Hepatocyte (in vitro differentiated cells): ENCODE measurements at regions not wholly inside any gene's neighbourhood (a gene's known extent, or its start where the extent isn't known, plus 50 kb on each side); places are given as distances from the start of the nearest gene placed in this dataset.

ENCODE experiments used
- CTCF ChIP-seq: fragments of 200-600 bp; sonication (generic); IDR thresholded peaks from 2 replicates; pipeline ENCODE4 v1.5.1; 2016; ENCODE audit warnings: antibody characterized with exemption, mild to moderate bottlenecking; ENCODE audit not compliant: poor library complexity
- EZH2phosphoT487 ChIP-seq: fragments of 200-600 bp; sonication (generic); IDR thresholded peaks from one replicate; pipeline ENCODE4 v1.6.1; 2018; ENCODE audit warnings: antibody characterized with exemption, mild to moderate bottlenecking, low read depth, moderate library complexity; ENCODE audit not compliant: unreplicated experiment, severe bottlenecking

GRCh38 chr4:137430171-137430570 is 102.1 kb downstream of the PCDH18 start:
- TF ChIP-seq CTCF (no peak), EZH2phosphoT487 (no peak)
